ENCODE measurements at regions not wholly inside any gene's neighbourhood (a gene's known extent, or its start where the extent isn't known, plus 50 kb on each side); places are given as distances from the start of the nearest gene placed in this dataset.

DNA sequence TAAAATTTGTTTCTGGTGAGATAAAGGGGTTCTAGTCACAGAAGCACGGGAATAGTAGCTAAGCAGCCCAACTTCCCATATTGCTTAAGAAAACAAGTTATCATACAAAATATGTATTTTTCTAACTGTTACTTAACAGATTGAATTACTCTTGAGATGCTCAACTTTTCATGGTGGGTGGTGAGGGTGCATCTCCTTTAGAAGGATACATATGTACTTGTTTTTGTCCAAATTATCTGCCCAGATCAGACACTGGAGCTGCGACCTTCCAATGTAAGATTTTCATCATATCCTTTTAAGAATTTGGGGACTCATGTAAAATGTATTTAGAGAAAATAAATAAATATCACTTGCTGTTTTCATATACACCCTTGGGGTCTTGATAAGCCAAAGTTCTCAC is 252.2 kb upstream of the SOX2 start:
- CTCF ChIA-PET, result no interaction called here
- POLR2A ChIA-PET (ENCODE audit: low non-redundant PET), result no interaction called here
- no peak overlapping the region for H3K27ac ChIP-seq (ENCODE audit: low read depth, low read length, poor library complexity, severe bottlenecking)
- peaks cover 12% of the 10 kb centered on the region for H3K27me3 ChIP-seq (replicated peaks; ENCODE audit: insufficient read depth, low read depth, low read length, poor library complexity)
- no peaks in the 10 kb centered on the region for H3K9me3 ChIP-seq (ENCODE audit: low read depth, low read length, poor library complexity, severe bottlenecking)
- H3K4me3 ChIP-seq (ENCODE audit: low read depth, low read length, poor library complexity, severe bottlenecking), result no peak overlapping the region
- intact Hi-C loops (cut with micrococcal nuclease; ENCODE audit: unreplicated experiment), result no loop called here
- DNase-seq (ENCODE audit: low spot score), result no peak
- no peaks in the 10 kb centered on the region for H3K36me3 ChIP-seq (ENCODE audit: insufficient read depth, low read length, poor library complexity, severe bottlenecking)
- no TSS peak for BruUV-seq (replicated peaks)
- H3K4me1 ChIP-seq (ENCODE audit: insufficient read depth, low read length, poor library complexity, severe bottlenecking), result no peaks in the 10 kb centered on the region
- TF ChIP-seq, protein P1, sequence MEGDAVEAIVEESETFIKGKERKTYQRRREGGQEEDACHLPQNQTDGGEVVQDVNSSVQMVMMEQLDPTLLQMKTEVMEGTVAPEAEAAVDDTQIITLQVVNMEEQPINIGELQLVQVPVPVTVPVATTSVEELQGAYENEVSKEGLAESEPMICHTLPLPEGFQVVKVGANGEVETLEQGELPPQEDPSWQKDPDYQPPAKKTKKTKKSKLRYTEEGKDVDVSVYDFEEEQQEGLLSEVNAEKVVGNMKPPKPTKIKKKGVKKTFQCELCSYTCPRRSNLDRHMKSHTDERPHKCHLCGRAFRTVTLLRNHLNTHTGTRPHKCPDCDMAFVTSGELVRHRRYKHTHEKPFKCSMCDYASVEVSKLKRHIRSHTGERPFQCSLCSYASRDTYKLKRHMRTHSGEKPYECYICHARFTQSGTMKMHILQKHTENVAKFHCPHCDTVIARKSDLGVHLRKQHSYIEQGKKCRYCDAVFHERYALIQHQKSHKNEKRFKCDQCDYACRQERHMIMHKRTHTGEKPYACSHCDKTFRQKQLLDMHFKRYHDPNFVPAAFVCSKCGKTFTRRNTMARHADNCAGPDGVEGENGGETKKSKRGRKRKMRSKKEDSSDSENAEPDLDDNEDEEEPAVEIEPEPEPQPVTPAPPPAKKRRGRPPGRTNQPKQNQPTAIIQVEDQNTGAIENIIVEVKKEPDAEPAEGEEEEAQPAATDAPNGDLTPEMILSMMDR (conservative IDR thresholded peaks at IDR 0.05; ENCODE audit: low read depth, low read length), result no peak
- no peak for TF ChIP-seq EZH2 (IDR thresholded peaks at IDR 0.05; ENCODE audit: borderline replicate concordance, low read depth, low read length, poor library complexity, severe bottlenecking)

GRCh38 chr3:181458857-181459256 is 252.9 kb upstream of the SOX2 start:
- BruUV-seq (replicated peaks), result no TSS peak

DNA sequence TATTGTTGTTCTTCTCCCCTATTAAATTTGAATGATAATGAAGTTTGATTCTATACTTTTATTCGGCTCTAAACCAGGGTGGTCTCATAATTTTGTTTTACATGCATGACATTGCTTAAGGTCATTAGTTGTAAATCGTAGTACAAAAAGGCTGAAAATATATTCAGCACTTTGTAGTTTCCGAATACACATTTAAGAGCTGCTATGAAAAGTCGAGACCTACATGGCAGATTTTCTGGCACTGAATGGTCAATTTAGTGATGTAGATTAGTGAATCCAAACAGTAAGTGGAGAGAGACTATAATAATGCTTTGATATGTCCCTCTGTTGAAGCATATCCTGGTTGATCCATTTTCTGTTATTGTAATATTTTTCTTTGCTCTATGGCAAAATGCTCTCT is 254.0 kb upstream of the SOX2 start:
- no peak overlapping the region for H3K27ac ChIP-seq (ENCODE audit: low read depth, low read length, poor library complexity, severe bottlenecking)
- CTCF ChIA-PET, result no interaction called here
- H3K4me1 ChIP-seq (ENCODE audit: insufficient read depth, low read length, poor library complexity, severe bottlenecking), result no peaks in the 10 kb centered on the region
- H3K4me3 ChIP-seq (ENCODE audit: low read depth, low read length, poor library complexity, severe bottlenecking), result no peak overlapping the region
- peaks cover 5% of the 10 kb centered on the region for H3K27me3 ChIP-seq (replicated peaks; ENCODE audit: insufficient read depth, low read depth, low read length, poor library complexity)
- intact Hi-C loops (cut with micrococcal nuclease; ENCODE audit: unreplicated experiment), result no loop called here
- no peaks in the 10 kb centered on the region for H3K36me3 ChIP-seq (ENCODE audit: insufficient read depth, low read length, poor library complexity, severe bottlenecking)
- no TSS peak for BruUV-seq (replicated peaks)
- H3K9me3 ChIP-seq (ENCODE audit: low read depth, low read length, poor library complexity, severe bottlenecking), result no peaks in the 10 kb centered on the region
- POLR2A ChIA-PET (ENCODE audit: low non-redundant PET), result no interaction called here
- no peak for DNase-seq (ENCODE audit: low spot score)
- no peak for TF ChIP-seq EZH2 (IDR thresholded peaks at IDR 0.05; ENCODE audit: borderline replicate concordance, low read depth, low read length, poor library complexity, severe bottlenecking)
- TF ChIP-seq, protein P1 (conservative IDR thresholded peaks at IDR 0.05; ENCODE audit: low read depth, low read length), result no peak

More at GRCh38 chr3:181458857-181459256, 252.9 kb upstream of the SOX2 start:
- TF ChIP-seq, protein P1 (conservative IDR thresholded peaks at IDR 0.05; ENCODE audit: low read depth, low read length), result no peak
- no peak for TF ChIP-seq EZH2 (IDR thresholded peaks at IDR 0.05; ENCODE audit: borderline replicate concordance, low read depth, low read length, poor library complexity, severe bottlenecking)
- no peak overlapping the region for H3K27ac ChIP-seq (ENCODE audit: low read depth, low read length, poor library complexity, severe bottlenecking)
- no peak for DNase-seq (ENCODE audit: low spot score)
- H3K4me1 ChIP-seq (ENCODE audit: insufficient read depth, low read length, poor library complexity, severe bottlenecking), result no peaks in the 10 kb centered on the region
- no peak overlapping the region for H3K4me3 ChIP-seq (ENCODE audit: low read depth, low read length, poor library complexity, severe bottlenecking)
- intact Hi-C loops (cut with micrococcal nuclease; ENCODE audit: unreplicated experiment), result no loop called here
- no peaks in the 10 kb centered on the region for H3K9me3 ChIP-seq (ENCODE audit: low read depth, low read length, poor library complexity, severe bottlenecking)
- peaks cover 5% of the 10 kb centered on the region for H3K27me3 ChIP-seq (replicated peaks; ENCODE audit: insufficient read depth, low read depth, low read length, poor library complexity)
- ChIA-PET POLR2A (ENCODE audit: low non-redundant PET) (no interaction called here), CTCF (no interaction called here)
- no peaks in the 10 kb centered on the region for H3K36me3 ChIP-seq (ENCODE audit: insufficient read depth, low read length, poor library complexity, severe bottlenecking)

Measured in A673 (cell line).